ENCODE measurements at regions not wholly inside any gene's neighbourhood (a gene's known extent, or its start where the extent isn't known, plus 50 kb on each side); places are given as distances from the start of the nearest gene placed in this dataset.
"Not testable (repeated sequence)": the region's sequence is repeated elsewhere in the genome, so short reads cannot be mapped to it uniquely, and the experiment has no call there.

- FAIRE-seq: no peak
Observed at GRCh38 chr3:10628891-10629670, 123.7 kb upstream of the ATP2B2 start.

GRCh38 chr3:10629671-10630040 is 124.3 kb upstream of the ATP2B2 start:
- no peak for FAIRE-seq

GRCh38 chr3:10631224-10631623 is 125.8 kb upstream of the ATP2B2 start:
- no peak for FAIRE-seq

GRCh38 chr3:10632125-10632524 is 126.7 kb upstream of the ATP2B2 start:
- FAIRE-seq: no peak

GRCh38 chr3:10632741-10633140 is 127.4 kb upstream of the ATP2B2 start:
- no peak for FAIRE-seq

GRCh38 chr3:10635446-10636076 is 130.2 kb upstream of the ATP2B2 start:
- no peak for FAIRE-seq

GRCh38 chr3:10637342-10637741 is 132.0 kb upstream of the ATP2B2 start:
- no peak for FAIRE-seq

GRCh38 chr3:10638466-10638865 is 133.1 kb upstream of the ATP2B2 start:
- no peak for FAIRE-seq

- no peak for FAIRE-seq
Observed at GRCh38 chr3:10641760-10642159, 136.4 kb upstream of the ATP2B2 start.

GRCh38 chr3:10644189-10644588 is 138.8 kb upstream of the ATP2B2 start:
- no peak for FAIRE-seq

GRCh38 chr3:10645800-10646199 is 140.4 kb upstream of the ATP2B2 start:
- no peak for FAIRE-seq

- FAIRE-seq: no peak
Observed at GRCh38 chr3:10646531-10647335, 141.3 kb upstream of the ATP2B2 start.

GRCh38 chr3:10647376-10647775 is 142.0 kb upstream of the ATP2B2 start:
- FAIRE-seq: no peak

GRCh38 chr3:10648181-10648580 is 142.8 kb upstream of the ATP2B2 start:
- no peak for FAIRE-seq

- FAIRE-seq: not testable (repeated sequence)
Observed at GRCh38 chr3:10649463-10649862, 144.1 kb upstream of the ATP2B2 start.

- no peak for FAIRE-seq
Observed at GRCh38 chr3:10651506-10651905, 146.1 kb upstream of the ATP2B2 start.

GRCh38 chr3:10653241-10653640 is 147.9 kb upstream of the ATP2B2 start:
- FAIRE-seq: no peak

- FAIRE-seq: no peak
Observed at GRCh38 chr3:10653866-10654611, 148.7 kb upstream of the ATP2B2 start.

GRCh38 chr3:10655105-10655504 is 149.7 kb upstream of the ATP2B2 start:
- no peak for FAIRE-seq

- FAIRE-seq: not testable (repeated sequence)
Observed at GRCh38 chr3:10657339-10657738, 152.0 kb upstream of the ATP2B2 start.

- no peak for FAIRE-seq
Observed at GRCh38 chr3:10665592-10665991, 150.4 kb upstream of the SLC6A11 start.

GRCh38 chr3:10666621-10667020 is 149.4 kb upstream of the SLC6A11 start:
- FAIRE-seq: no peak

- FAIRE-seq: no peak
Observed at GRCh38 chr3:10667269-10667668, 148.8 kb upstream of the SLC6A11 start.
